HCT116 (cell line): ENCODE measurements at regions not wholly inside any gene's neighbourhood (a gene's known extent, or its start where the extent isn't known, plus 50 kb on each side); places are given as distances from the start of the nearest gene placed in this dataset.

Source experiments
- ATAC-seq: fragments of 200-7000 bp; cut with Tn5 transposase; 2 replicates; pipeline ENCODE4 v1.9.1; 2020; ENCODE audit warnings: mild to moderate bottlenecking, moderate library complexity
- BruUV-seq: library from RNA; stranded (reverse); fragments of 400-500 nt; replicated peaks from 2 replicates; lab custom pipeline; 2021; lab: Mats Ljungman, UMichigan
- CTCF ChIA-PET: fragments of 300-600 bp; sonication (Branson Sonifier 250); formaldehyde crosslinking; loops from one replicate; lab custom pipeline; 2021; ENCODE audit warnings: antibody characterized with exemption; lab: Charles Lee
- POLR2A ChIA-PET: fragments of 300-600, 350-600 bp; sonication (Branson Sonifier 250); formaldehyde crosslinking; loops from one replicate; lab custom pipeline; 2021; ENCODE audit warnings: antibody characterized with exemption; lab: Charles Lee
- RAD21 ChIA-PET, 2 experiments: fragments of 300-600 bp; sonication (Branson Sonifier 250); formaldehyde crosslinking; loops; one replicate each; lab custom pipeline; 2023; ENCODE audit warnings: low total read pairs in 2 of 2; ENCODE audit not compliant: uncharacterized antibody in 2 of 2, unreplicated experiment in 2 of 2, low non-redundant PET in 1 of 2; lab: Charles Lee
- DNase-seq: peaks from one replicate; pipeline ENCODE4 v3.0.0-alpha.2; 2010; ENCODE audit warnings: low read depth, low spot score
- H2AFZ ChIP-seq: fragments of 200-600 bp; shearing (Covaris generic), sonication (generic); 2 replicates; pipeline ENCODE4 v1.6.1; 2017; ENCODE audit warnings: low read depth, mixed run types, mixed read lengths, antibody characterized with exemption, low read length; ENCODE audit not compliant: poor library complexity, severe bottlenecking
- H3K27ac ChIP-seq: 2 replicates; pipeline ENCODE4 v1.5.1; 2012; ENCODE audit warnings: low read depth, low read length
- H3K27me3 ChIP-seq: fragments of 200-600 bp; sonication (generic); 2 replicates; pipeline ENCODE4 v1.6.1; 2016; ENCODE audit warnings: mixed run types, low read length, mixed read lengths; ENCODE audit not compliant: insufficient read depth
- H3K36me3 ChIP-seq, 2 experiments: fragments of 200-500 bp in 1 of 2; fragments of 200-600 bp in 1 of 2; sonication (Bioruptor generic) in 1 of 2; sonication (generic) in 1 of 2; 2 replicates each; pipeline versions ENCODE4 v1.5.1 to v1.6.1; 2014 to 2016; ENCODE audit warnings: low read length in 2 of 2, inconsistent platforms in 1 of 2, mixed read lengths in 1 of 2, mixed run types in 1 of 2; ENCODE audit not compliant: insufficient read depth in 2 of 2, control insufficient read depth in 1 of 2
- H3K4me1 ChIP-seq, 2 experiments: fragments of 200-600 bp in 1 of 2; sonication (generic) in 1 of 2; 2 replicates each; pipeline versions ENCODE4 v1.5.1 to v1.6.1; 2012 to 2017; ENCODE audit warnings: low read length in 2 of 2, inconsistent platforms in 1 of 2, mild to moderate bottlenecking in 1 of 2, mixed read lengths in 1 of 2, mixed run types in 1 of 2, moderate library complexity in 1 of 2; ENCODE audit not compliant: insufficient read depth in 2 of 2, control insufficient read depth in 1 of 2
- H3K4me2 ChIP-seq: fragments of 200-600 bp; sonication (generic); 2 replicates; pipeline ENCODE4 v1.6.1; 2017; ENCODE audit warnings: mixed run types, low read length, mixed read lengths
- H3K4me3 ChIP-seq, 2 experiments: fragments of 200-600 bp in 1 of 2; sonication (generic) in 1 of 2; replicated peaks in 1 of 2; 2 replicates each; pipeline ENCODE4 v1.5.1; 2011 to 2016; ENCODE audit warnings: low read length in 2 of 2, control low read depth in 1 of 2, low read depth in 1 of 2, mild to moderate bottlenecking in 1 of 2, mixed read lengths in 1 of 2, mixed run types in 1 of 2
- H3K79me2 ChIP-seq: fragments of 200-600 bp; sonication (generic); 2 replicates; pipeline ENCODE4 v1.6.1; 2017; ENCODE audit warnings: mild to moderate bottlenecking, mixed run types, low read length, moderate library complexity, mixed read lengths; ENCODE audit not compliant: insufficient read depth
- H3K9ac ChIP-seq: fragments of 200-600 bp; sonication (generic); 2 replicates; pipeline ENCODE4 v1.6.1; 2016; ENCODE audit warnings: low read length, mixed read lengths
- H3K9me2 ChIP-seq: fragments of 200-600 bp; sonication (generic), shearing (Covaris generic); 2 replicates; pipeline ENCODE4 v1.6.1; 2017; ENCODE audit warnings: mixed run types, mild to moderate bottlenecking, moderate library complexity; ENCODE audit not compliant: insufficient read depth
- H3K9me3 ChIP-seq, 2 experiments: fragments of 200-500 bp in 1 of 2; fragments of 200-600 bp in 1 of 2; sonication (Bioruptor generic) in 1 of 2; sonication (generic) in 1 of 2; 2 replicates each; pipeline ENCODE4 v1.6.1; 2014 to 2017; ENCODE audit warnings: low read length in 2 of 2, mixed read lengths in 2 of 2, inconsistent platforms in 1 of 2, low read depth in 1 of 2, mild to moderate bottlenecking in 1 of 2, mixed run types in 1 of 2, moderate library complexity in 1 of 2; ENCODE audit not compliant: control insufficient read depth in 1 of 2, insufficient read depth in 1 of 2
- H4K20me1 ChIP-seq: fragments of 200-600 bp; sonication (generic), shearing (Covaris generic); 2 replicates; pipeline ENCODE4 v1.6.1; 2017; ENCODE audit warnings: mixed run types, mild to moderate bottlenecking, moderate library complexity; ENCODE audit not compliant: insufficient read depth
- EZH2phosphoT487 ChIP-seq: fragments of 200-600 bp; IDR thresholded peaks from 2 replicates; pipeline ENCODE4 v1.6.1; 2018; ENCODE audit warnings: antibody characterized with exemption, borderline replicate concordance
- FOSL1 ChIP-seq: IDR thresholded peaks from 2 replicates; pipeline ENCODE4 v1.6.1; 2012; ENCODE audit warnings: low read depth
- REST ChIP-seq: IDR thresholded peaks from 2 replicates; pipeline ENCODE4 v1.6.1; 2012; ENCODE audit warnings: low read depth
- SIN3A ChIP-seq: IDR thresholded peaks from 2 replicates; pipeline ENCODE4 v1.6.1; 2012; ENCODE audit warnings: low read depth
- SRF ChIP-seq: IDR thresholded peaks from 2 replicates; pipeline ENCODE4 v1.6.1; 2012; ENCODE audit warnings: low read depth
- YY1 ChIP-seq: IDR thresholded peaks from 2 replicates; pipeline ENCODE4 v1.6.1; 2011; ENCODE audit warnings: low read length, low read depth, moderate library complexity, mild to moderate bottlenecking; ENCODE audit not compliant: insufficient replicate concordance; ENCODE audit errors: extremely low read depth
- ZFX ChIP-seq: fragments of 450-650 bp; IDR thresholded peaks from 2 replicates; pipeline ENCODE4 v1.6.1; 2017
- intact Hi-C: fragments of 100-400 bp; cut with micrococcal nuclease; formaldehyde crosslinking; loops from 2 replicates; pipeline ENCODE4 v1.10.0; 2022
- TF ChIP-seq, protein P1 (sequence below): IDR thresholded peaks from 2 replicates; pipeline ENCODE4 v1.6.1; 2011; ENCODE audit warnings: mild to moderate bottlenecking, low read length, moderate library complexity; ENCODE audit not compliant: insufficient replicate concordance; ENCODE audit errors: extremely low read depth
- TF ChIP-seq, protein P2 (sequence below): IDR thresholded peaks from 2 replicates; pipeline ENCODE4 v1.6.1; 2012

GRCh38 chr18:24947521-24948305 lies 404.3 kb downstream of the ZNF521 start:
- H3K27me3 ChIP-seq: peaks cover 3% of the 10 kb centered on the region; the same call in 1 of the 2 replicates
- H4K20me1 ChIP-seq: no peaks in the 10 kb centered on the region
- H3K9me3 ChIP-seq: no peaks in the 10 kb centered on the region
- DNase-seq: no peak
- ChIA-PET RAD21 (no interaction called here), CTCF (no interaction called here), POLR2A (no interaction called here)
- H3K36me3 ChIP-seq: no peaks in the 10 kb centered on the region
- intact Hi-C loops: no loop called here
- no peaks in the 10 kb centered on the region for H3K79me2 ChIP-seq
- no peak overlapping the region for H3K27ac ChIP-seq
- no peak overlapping the region for H2AFZ ChIP-seq
- H3K9me2 ChIP-seq: no peaks in the 10 kb centered on the region
- no peak overlapping the region for H3K4me3 ChIP-seq
- no peak overlapping the region for H3K4me2 ChIP-seq
- TF ChIP-seq SRF (no peak), EZH2phosphoT487 (no peak), REST (no peak), ZFX (no peak), SIN3A (no peak), FOSL1 (no peak), YY1 (no peak)
- TF ChIP-seq, protein P1, sequence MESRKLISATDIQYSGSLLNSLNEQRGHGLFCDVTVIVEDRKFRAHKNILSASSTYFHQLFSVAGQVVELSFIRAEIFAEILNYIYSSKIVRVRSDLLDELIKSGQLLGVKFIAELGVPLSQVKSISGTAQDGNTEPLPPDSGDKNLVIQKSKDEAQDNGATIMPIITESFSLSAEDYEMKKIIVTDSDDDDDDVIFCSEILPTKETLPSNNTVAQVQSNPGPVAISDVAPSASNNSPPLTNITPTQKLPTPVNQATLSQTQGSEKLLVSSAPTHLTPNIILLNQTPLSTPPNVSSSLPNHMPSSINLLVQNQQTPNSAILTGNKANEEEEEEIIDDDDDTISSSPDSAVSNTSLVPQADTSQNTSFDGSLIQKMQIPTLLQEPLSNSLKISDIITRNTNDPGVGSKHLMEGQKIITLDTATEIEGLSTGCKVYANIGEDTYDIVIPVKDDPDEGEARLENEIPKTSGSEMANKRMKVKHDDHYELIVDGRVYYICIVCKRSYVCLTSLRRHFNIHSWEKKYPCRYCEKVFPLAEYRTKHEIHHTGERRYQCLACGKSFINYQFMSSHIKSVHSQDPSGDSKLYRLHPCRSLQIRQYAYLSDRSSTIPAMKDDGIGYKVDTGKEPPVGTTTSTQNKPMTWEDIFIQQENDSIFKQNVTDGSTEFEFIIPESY: no peak
- TF ChIP-seq, protein P2, sequence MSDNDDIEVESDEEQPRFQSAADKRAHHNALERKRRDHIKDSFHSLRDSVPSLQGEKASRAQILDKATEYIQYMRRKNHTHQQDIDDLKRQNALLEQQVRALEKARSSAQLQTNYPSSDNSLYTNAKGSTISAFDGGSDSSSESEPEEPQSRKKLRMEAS: no peak
- H3K4me1 ChIP-seq: no peaks in the 10 kb centered on the region
- ATAC-seq: no peak
- no peak overlapping the region for H3K9ac ChIP-seq
- no TSS peak for BruUV-seq
